ENCODE measurements at regions not wholly inside any gene's neighbourhood (a gene's known extent, or its start where the extent isn't known, plus 50 kb on each side); places are given as distances from the start of the nearest gene placed in this dataset.
A peak's percentile ranks its signal among the peaks of the same experiment; 100 is the strongest.

GRCh38 chr9:11275158-11275695 lies 662.4 kb upstream of the PTPRD start:
- Histone ChIP-seq H3K4me1 (ENCODE audit: control insufficient read depth in 5 of 5, insufficient read depth in 5 of 5, low read length in 5 of 5) (no peaks in the 10 kb centered on the region), H3K9me3 (ENCODE audit: control insufficient read depth in 4 of 4, insufficient read depth in 3 of 4, low read length in 3 of 4) (peaks cover 0 to 2% (median 0%) of the 10 kb centered on the region in 4 donors), H3K9ac (ENCODE audit: insufficient read depth in 1 of 2, low read length in 2 of 2) (no peak overlapping the region), H3K27me3 (ENCODE audit: control insufficient read depth in 3 of 3, insufficient read depth in 3 of 3, low read length in 2 of 3) (no peaks in the 10 kb centered on the region), H3K36me3 (ENCODE audit: control insufficient read depth in 4 of 4, insufficient read depth in 4 of 4, low read length in 4 of 4) (no peaks in the 10 kb centered on the region), H3K4me3 (no peak overlapping the region), H3K27ac (ENCODE audit: low read depth in 1 of 2, low read length in 1 of 2) (no peak overlapping the region)
- TF ChIP-seq, protein P1, sequence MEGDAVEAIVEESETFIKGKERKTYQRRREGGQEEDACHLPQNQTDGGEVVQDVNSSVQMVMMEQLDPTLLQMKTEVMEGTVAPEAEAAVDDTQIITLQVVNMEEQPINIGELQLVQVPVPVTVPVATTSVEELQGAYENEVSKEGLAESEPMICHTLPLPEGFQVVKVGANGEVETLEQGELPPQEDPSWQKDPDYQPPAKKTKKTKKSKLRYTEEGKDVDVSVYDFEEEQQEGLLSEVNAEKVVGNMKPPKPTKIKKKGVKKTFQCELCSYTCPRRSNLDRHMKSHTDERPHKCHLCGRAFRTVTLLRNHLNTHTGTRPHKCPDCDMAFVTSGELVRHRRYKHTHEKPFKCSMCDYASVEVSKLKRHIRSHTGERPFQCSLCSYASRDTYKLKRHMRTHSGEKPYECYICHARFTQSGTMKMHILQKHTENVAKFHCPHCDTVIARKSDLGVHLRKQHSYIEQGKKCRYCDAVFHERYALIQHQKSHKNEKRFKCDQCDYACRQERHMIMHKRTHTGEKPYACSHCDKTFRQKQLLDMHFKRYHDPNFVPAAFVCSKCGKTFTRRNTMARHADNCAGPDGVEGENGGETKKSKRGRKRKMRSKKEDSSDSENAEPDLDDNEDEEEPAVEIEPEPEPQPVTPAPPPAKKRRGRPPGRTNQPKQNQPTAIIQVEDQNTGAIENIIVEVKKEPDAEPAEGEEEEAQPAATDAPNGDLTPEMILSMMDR (IDR thresholded peaks at IDR 0.05; ENCODE audit: control extremely low read depth, extremely low read depth), result no peak
- ATAC-seq (ENCODE audit: insufficient read depth, low FRiP score), result no peak
- WGBS, 2 donors, result 65 to 76% methylated on average over 11 of the region's 11 CpGs
- peak in 1 of 3 donors; percentile 5 for DNase-seq

DNA sequence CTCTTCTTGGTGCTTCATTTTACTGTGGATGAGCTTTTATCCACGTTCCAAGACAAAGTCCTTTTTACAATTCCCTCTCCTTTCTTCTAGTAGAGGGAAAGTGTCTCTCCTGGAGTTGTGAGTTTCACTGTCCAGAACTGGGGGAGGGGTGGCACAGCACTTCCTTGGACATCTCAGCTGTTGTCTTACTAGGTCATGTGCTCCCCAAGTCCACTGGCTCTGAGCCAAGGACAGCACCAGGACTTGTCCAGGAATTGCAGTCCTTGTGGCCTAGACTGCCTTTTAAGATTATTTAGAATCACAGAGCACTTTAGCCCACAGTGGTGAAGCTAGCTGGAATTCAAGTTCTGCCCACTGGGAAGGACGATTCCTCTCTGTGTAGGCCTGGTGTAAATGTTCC lies 700.2 kb upstream of the PTPRD start:
- Histone ChIP-seq H3K9me3 (ENCODE audit: control insufficient read depth in 4 of 4, insufficient read depth in 3 of 4, low read length in 3 of 4) (peaks cover 0 to 2% (median 0%) of the 10 kb centered on the region in 4 donors), H3K4me3 (no peak overlapping the region), H3K27ac (ENCODE audit: low read depth in 1 of 2, low read length in 1 of 2) (no peak overlapping the region), H3K9ac (ENCODE audit: insufficient read depth in 1 of 2, low read length in 2 of 2) (no peak overlapping the region), H3K27me3 (ENCODE audit: control insufficient read depth in 3 of 3, insufficient read depth in 3 of 3, low read length in 2 of 3) (no peaks in the 10 kb centered on the region), H3K4me1 (ENCODE audit: control insufficient read depth in 5 of 5, insufficient read depth in 5 of 5, low read length in 5 of 5) (peaks cover 0 to 5% (median 0%) of the 10 kb centered on the region in 5 donors), H3K36me3 (ENCODE audit: control insufficient read depth in 4 of 4, insufficient read depth in 4 of 4, low read length in 4 of 4) (no peaks in the 10 kb centered on the region)
- 57 to 68% methylated on average over 2 of the region's 2 CpGs for WGBS, 2 donors
- DNase-seq (peak; percentile 29 to 71 (median 45)), ATAC-seq (ENCODE audit: insufficient read depth, low FRiP score) (no peak)
- TF ChIP-seq, protein P1 (IDR thresholded peaks at IDR 0.05; ENCODE audit: control extremely low read depth, extremely low read depth), result no peak

- TF ChIP-seq, protein P1 (IDR thresholded peaks at IDR 0.05; ENCODE audit: control extremely low read depth, extremely low read depth), result no peak
- Histone ChIP-seq H3K27me3 (ENCODE audit: control insufficient read depth in 3 of 3, insufficient read depth in 3 of 3, low read length in 2 of 3) (no peaks in the 10 kb centered on the region), H3K4me3 (no peak overlapping the region), H3K36me3 (ENCODE audit: control insufficient read depth in 4 of 4, insufficient read depth in 4 of 4, low read length in 4 of 4) (no peaks in the 10 kb centered on the region), H3K4me1 (ENCODE audit: control insufficient read depth in 5 of 5, insufficient read depth in 5 of 5, low read length in 5 of 5) (no peaks in the 10 kb centered on the region), H3K9ac (ENCODE audit: insufficient read depth in 1 of 2, low read length in 2 of 2) (no peak overlapping the region), H3K27ac (ENCODE audit: low read depth in 1 of 2, low read length in 1 of 2) (no peak overlapping the region), H3K9me3 (ENCODE audit: control insufficient read depth in 4 of 4, insufficient read depth in 3 of 4, low read length in 3 of 4) (no peaks in the 10 kb centered on the region)
- no peak for DNase-seq
- WGBS, 2 donors, result 53 to 63% methylated on average over 1 of the region's 1 CpG
- no peak for ATAC-seq (ENCODE audit: insufficient read depth, low FRiP score)
Measured at GRCh38 chr9:11318946-11319345, 706.1 kb upstream of the PTPRD start.

DNA sequence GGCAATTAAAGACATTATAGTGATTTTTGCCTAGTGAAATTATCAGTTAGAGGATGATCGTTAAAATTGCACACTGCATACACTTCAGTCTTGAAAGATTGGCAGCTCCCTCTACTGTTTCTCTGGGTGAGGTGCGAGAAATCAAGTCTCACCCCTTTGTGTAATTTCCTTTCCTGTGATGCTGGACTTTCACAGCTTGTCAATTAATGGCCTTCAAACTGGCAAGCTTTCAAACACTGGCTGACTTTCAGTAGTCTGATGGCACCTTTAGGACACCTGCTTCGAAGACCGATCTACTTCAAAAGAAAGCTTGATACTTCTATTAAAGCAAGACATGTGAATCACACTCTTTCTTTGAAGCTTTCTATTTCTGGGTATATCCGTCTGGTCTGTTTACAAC lies 706.7 kb upstream of the PTPRD start:
- TF ChIP-seq, protein P1 (IDR thresholded peaks at IDR 0.05; ENCODE audit: control extremely low read depth, extremely low read depth), result no peak
- WGBS, 2 donors, result 21 to 25% methylated on average over 5 of the region's 5 CpGs
- no peak overlapping the region for H3K27ac ChIP-seq (ENCODE audit: low read depth in 1 of 2, low read length in 1 of 2)
- ATAC-seq (ENCODE audit: insufficient read depth, low FRiP score), result no peak
- no peak overlapping the region for H3K4me3 ChIP-seq
- H3K4me1 ChIP-seq (ENCODE audit: control insufficient read depth in 5 of 5, insufficient read depth in 5 of 5, low read length in 5 of 5), result no peaks in the 10 kb centered on the region
- peak; percentile 18 to 64 (median 54) for DNase-seq
- no peaks in the 10 kb centered on the region for H3K36me3 ChIP-seq (ENCODE audit: control insufficient read depth in 4 of 4, insufficient read depth in 4 of 4, low read length in 4 of 4)
- no peaks in the 10 kb centered on the region for H3K9me3 ChIP-seq (ENCODE audit: control insufficient read depth in 4 of 4, insufficient read depth in 3 of 4, low read length in 3 of 4)
- H3K27me3 ChIP-seq (ENCODE audit: control insufficient read depth in 3 of 3, insufficient read depth in 3 of 3, low read length in 2 of 3), result no peaks in the 10 kb centered on the region
- H3K9ac ChIP-seq (ENCODE audit: insufficient read depth in 1 of 2, low read length in 2 of 2), result no peak overlapping the region

Data from lung (tissue), 11 donors.